ENCODE measurements at regions not wholly inside any gene's neighbourhood (a gene's known extent, or its start where the extent isn't known, plus 50 kb on each side); places are given as distances from the start of the nearest gene placed in this dataset.

DNA sequence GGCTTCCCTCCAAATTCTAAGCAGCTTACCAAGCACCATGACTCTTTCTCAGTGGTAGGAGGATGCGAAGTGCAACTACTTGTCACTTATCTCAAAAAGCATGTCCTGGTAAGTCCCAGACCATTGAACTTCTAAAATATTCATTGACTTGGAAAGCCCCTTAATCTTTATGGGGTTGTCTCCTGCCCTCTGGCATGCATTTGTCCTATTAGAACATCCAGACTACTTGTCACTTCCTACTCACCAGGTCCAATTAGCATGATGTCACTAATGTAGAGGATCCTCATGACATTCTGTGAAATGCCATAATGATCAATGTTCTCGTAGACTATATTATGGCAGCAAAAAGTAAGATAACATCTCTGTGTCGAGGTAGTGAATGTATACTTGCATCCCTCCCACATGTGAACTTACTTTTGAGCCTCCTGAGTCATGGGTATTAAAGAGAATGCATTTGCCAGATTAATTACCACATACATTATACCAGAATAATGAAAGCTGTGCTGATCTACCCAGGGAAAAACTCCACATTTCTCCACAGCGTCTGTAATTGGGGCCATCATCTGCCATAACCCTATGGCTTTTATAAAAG is 63.5 kb upstream of the RAD23B start:
- no peak for TF ChIP-seq CTCF (conservative IDR thresholded peaks at IDR 0.05; ENCODE audit: low read depth, low read length)
- TF ChIP-seq EZH2 (IDR thresholded peaks at IDR 0.05; ENCODE audit: borderline replicate concordance, low read depth, low read length, poor library complexity, severe bottlenecking): no peak
- Histone ChIP-seq H3K27me3 (replicated peaks; ENCODE audit: insufficient read depth, low read depth, low read length, poor library complexity) (no peaks in the 10 kb centered on the region), H3K9me3 (ENCODE audit: low read depth, low read length, poor library complexity, severe bottlenecking) (no peaks in the 10 kb centered on the region), H3K4me1 (ENCODE audit: insufficient read depth, low read length, poor library complexity, severe bottlenecking) (no peaks in the 10 kb centered on the region), H3K4me3 (ENCODE audit: low read depth, low read length, poor library complexity, severe bottlenecking) (no peak overlapping the region), H3K27ac (ENCODE audit: low read depth, low read length, poor library complexity, severe bottlenecking) (no peak overlapping the region), H3K36me3 (ENCODE audit: insufficient read depth, low read length, poor library complexity, severe bottlenecking) (no peaks in the 10 kb centered on the region)
- POLR2A ChIA-PET (ENCODE audit: low non-redundant PET): no interaction called here
- no peak for DNase-seq (ENCODE audit: low spot score)
- no TSS peak for BruUV-seq (replicated peaks)
- CTCF ChIA-PET: no interaction called here
- intact Hi-C loops (cut with micrococcal nuclease; ENCODE audit: unreplicated experiment): no loop called here

DNA sequence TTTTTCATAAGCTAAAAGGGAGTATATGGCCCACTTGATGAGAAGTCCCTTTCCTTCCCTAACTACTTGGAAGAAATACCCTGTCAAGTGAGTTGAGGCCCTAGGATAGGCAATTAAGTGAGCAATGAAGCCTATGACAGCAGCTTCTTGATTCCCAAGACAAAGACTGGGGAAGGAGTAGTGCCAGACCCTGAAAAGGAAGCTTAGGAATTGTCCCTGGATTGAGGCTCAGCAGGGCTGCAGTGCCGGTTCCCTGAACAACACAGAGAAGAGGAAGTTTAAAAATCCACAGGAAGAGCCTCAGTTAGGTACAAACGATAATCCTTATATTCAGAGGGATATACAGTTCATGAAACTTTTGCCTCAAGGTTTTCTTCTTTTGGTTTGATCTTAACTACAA is 61.8 kb upstream of the RAD23B start:
- TF ChIP-seq EZH2 (IDR thresholded peaks at IDR 0.05; ENCODE audit: borderline replicate concordance, low read depth, low read length, poor library complexity, severe bottlenecking) (no peak), CTCF (conservative IDR thresholded peaks at IDR 0.05; ENCODE audit: low read depth, low read length) (no peak)
- DNase-seq (ENCODE audit: low spot score): no peak
- ChIA-PET CTCF (no interaction called here), POLR2A (ENCODE audit: low non-redundant PET) (no interaction called here)
- Histone ChIP-seq H3K27ac (ENCODE audit: low read depth, low read length, poor library complexity, severe bottlenecking) (no peak overlapping the region), H3K4me1 (ENCODE audit: insufficient read depth, low read length, poor library complexity, severe bottlenecking) (no peaks in the 10 kb centered on the region), H3K36me3 (ENCODE audit: insufficient read depth, low read length, poor library complexity, severe bottlenecking) (no peaks in the 10 kb centered on the region), H3K27me3 (replicated peaks; ENCODE audit: insufficient read depth, low read depth, low read length, poor library complexity) (no peaks in the 10 kb centered on the region), H3K4me3 (ENCODE audit: low read depth, low read length, poor library complexity, severe bottlenecking) (no peak overlapping the region), H3K9me3 (ENCODE audit: low read depth, low read length, poor library complexity, severe bottlenecking) (no peaks in the 10 kb centered on the region)
- intact Hi-C loops (cut with micrococcal nuclease; ENCODE audit: unreplicated experiment): no loop called here
- BruUV-seq (replicated peaks): no TSS peak

DNA sequence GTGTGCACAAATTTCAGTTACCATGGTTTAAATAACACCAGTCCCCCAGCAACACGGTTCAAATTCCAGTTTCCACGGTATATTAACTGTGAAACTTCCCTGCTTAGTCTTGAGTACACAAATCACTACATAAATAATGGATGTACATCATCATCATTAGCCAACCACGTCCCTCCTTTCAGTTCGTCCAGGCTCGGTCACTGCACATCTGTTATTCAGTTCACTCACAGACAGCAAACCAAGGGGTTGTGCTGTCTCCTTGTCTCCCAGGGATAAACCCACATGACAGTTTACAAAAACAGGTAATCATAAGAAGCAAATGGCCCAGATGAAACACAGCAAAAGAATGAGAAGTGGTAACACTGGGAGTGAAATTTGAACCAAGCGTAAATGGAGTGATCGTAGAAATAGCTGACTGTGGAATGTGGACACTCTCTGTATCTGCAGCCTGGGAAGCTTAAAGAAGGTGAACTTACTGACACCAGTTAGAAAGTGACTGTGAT is 61.0 kb upstream of the RAD23B start:
- Histone ChIP-seq H3K4me1 (ENCODE audit: insufficient read depth, low read length, poor library complexity, severe bottlenecking) (no peaks in the 10 kb centered on the region), H3K4me3 (ENCODE audit: low read depth, low read length, poor library complexity, severe bottlenecking) (no peak overlapping the region), H3K36me3 (ENCODE audit: insufficient read depth, low read length, poor library complexity, severe bottlenecking) (no peaks in the 10 kb centered on the region), H3K27ac (ENCODE audit: low read depth, low read length, poor library complexity, severe bottlenecking) (no peak overlapping the region), H3K27me3 (replicated peaks; ENCODE audit: insufficient read depth, low read depth, low read length, poor library complexity) (no peaks in the 10 kb centered on the region), H3K9me3 (ENCODE audit: low read depth, low read length, poor library complexity, severe bottlenecking) (no peaks in the 10 kb centered on the region)
- POLR2A ChIA-PET (ENCODE audit: low non-redundant PET): no interaction called here
- intact Hi-C loops (cut with micrococcal nuclease; ENCODE audit: unreplicated experiment): no loop called here
- CTCF ChIA-PET: no interaction called here
- no TSS peak for BruUV-seq (replicated peaks)
- TF ChIP-seq CTCF (conservative IDR thresholded peaks at IDR 0.05; ENCODE audit: low read depth, low read length): no peak
- no peak for TF ChIP-seq EZH2 (IDR thresholded peaks at IDR 0.05; ENCODE audit: borderline replicate concordance, low read depth, low read length, poor library complexity, severe bottlenecking)
- no peak for DNase-seq (ENCODE audit: low spot score)
